ENCODE measurements at regions not wholly inside any gene's neighbourhood (a gene's known extent, or its start where the extent isn't known, plus 50 kb on each side); places are given as distances from the start of the nearest gene placed in this dataset.

DNA sequence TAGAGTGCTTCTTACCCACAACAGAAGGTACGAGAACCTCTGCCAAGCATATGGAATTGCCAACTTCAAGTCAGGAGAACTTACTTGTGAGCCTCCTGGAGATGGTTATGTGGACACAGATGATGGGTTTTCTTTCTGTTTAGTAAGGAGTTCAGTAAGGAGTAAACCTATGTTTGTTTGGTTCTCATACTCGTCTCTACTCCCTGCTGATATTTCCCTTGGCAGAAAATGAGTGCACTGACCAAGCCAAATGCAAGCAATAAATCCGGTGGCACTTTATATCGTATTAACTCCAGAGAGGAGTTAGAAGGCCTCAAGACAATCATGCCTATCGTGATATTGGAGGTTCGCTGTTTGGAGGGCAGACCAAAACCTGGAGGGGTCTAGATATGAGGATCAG is 83.2 kb upstream of the CYP1B1 start:
- FAIRE-seq = no peak

DNA sequence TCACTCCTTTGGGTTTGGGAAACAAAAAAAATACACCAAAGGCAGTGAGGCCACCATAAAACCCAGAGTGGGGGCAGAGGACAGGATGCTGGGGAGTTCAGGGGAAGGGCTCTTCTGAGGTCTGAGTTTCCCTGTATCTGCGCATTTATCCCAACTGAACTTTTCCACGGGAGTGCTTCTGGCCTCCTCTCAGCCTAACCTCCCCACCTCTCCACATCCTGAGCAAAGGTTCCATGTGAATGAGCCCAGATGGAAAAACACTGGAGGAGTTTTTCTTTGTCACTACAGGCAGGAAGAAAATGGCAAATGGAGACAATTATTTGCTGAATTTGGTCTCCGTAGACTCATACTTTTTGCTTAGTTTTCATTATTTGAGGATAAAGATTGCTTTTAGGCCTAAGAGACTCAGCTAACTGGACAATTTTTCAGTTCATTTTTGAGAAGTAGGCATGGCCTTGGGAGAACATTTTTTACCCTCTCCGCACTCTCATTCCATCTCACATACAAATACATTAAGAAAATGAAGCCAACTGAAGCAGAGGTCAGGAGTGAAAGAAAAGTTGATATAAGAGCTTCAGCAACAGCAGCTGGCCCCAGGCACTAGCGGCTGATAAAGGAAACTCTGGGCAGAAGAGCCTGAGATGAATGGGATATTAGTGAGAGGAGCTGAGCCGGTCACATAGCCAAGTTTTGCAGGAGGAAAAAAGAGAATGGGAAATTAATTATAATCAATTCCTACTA is 82.6 kb upstream of the CYP1B1 start:
- FAIRE-seq (no peak), DNase-seq (ENCODE audit: low read depth) (no peak)
- H3K4me3 ChIP-seq (ENCODE audit: insufficient read depth, low read depth, low read length) = no peak overlapping the region
- Mint-ChIP-seq H3K9me3 (ENCODE audit: unreplicated experiment) (no peaks in the 10 kb centered on the region), H3K36me3 (ENCODE audit: low read depth, unreplicated experiment) (no peaks in the 10 kb centered on the region), H3K4me1 (ENCODE audit: low read depth, unreplicated experiment) (peaks cover 26% of the 10 kb centered on the region), H3K27me3 (ENCODE audit: low read depth, unreplicated experiment) (peaks cover 3% of the 10 kb centered on the region), H3K4me3 (ENCODE audit: unreplicated experiment) (peak overlapping the region; percentile 7), H3K27ac (ENCODE audit: unreplicated experiment) (peak overlapping the region; percentile 9)
- H3K9ac ChIP-seq (ENCODE audit: low read length) = no peak overlapping the region
- no peak overlapping the region for H2AFZ ChIP-seq (ENCODE audit: low read depth, low read length)
- H3K27me3 ChIP-seq (ENCODE audit: insufficient read depth, low read length) = no peaks in the 10 kb centered on the region
- H3K27ac ChIP-seq (ENCODE audit: low read depth, low read length) = no peak overlapping the region
- H3K79me2 ChIP-seq (ENCODE audit: insufficient read depth, low read length) = no peaks in the 10 kb centered on the region
- H3K36me3 ChIP-seq (ENCODE audit: insufficient read depth, low read length) = no peaks in the 10 kb centered on the region
- H4K20me1 ChIP-seq (ENCODE audit: insufficient read depth, low read length) = no peaks in the 10 kb centered on the region
- H3K4me2 ChIP-seq (ENCODE audit: low read length) = no peak overlapping the region
- no peaks in the 10 kb centered on the region for H3K9me3 ChIP-seq (ENCODE audit: insufficient read depth, low read depth, low read length)
- H3K4me1 ChIP-seq (ENCODE audit: insufficient read depth, low read length) = no peaks in the 10 kb centered on the region
- TF ChIP-seq, protein P1, sequence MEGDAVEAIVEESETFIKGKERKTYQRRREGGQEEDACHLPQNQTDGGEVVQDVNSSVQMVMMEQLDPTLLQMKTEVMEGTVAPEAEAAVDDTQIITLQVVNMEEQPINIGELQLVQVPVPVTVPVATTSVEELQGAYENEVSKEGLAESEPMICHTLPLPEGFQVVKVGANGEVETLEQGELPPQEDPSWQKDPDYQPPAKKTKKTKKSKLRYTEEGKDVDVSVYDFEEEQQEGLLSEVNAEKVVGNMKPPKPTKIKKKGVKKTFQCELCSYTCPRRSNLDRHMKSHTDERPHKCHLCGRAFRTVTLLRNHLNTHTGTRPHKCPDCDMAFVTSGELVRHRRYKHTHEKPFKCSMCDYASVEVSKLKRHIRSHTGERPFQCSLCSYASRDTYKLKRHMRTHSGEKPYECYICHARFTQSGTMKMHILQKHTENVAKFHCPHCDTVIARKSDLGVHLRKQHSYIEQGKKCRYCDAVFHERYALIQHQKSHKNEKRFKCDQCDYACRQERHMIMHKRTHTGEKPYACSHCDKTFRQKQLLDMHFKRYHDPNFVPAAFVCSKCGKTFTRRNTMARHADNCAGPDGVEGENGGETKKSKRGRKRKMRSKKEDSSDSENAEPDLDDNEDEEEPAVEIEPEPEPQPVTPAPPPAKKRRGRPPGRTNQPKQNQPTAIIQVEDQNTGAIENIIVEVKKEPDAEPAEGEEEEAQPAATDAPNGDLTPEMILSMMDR (IDR thresholded peaks at IDR 0.05; ENCODE audit: insufficient read depth, low read depth, low read length) = no peak
- TF ChIP-seq EZH2 (IDR thresholded peaks at IDR 0.05; ENCODE audit: insufficient read depth, low read length) = no peak

More for the DNA sequence above, 83.2 kb upstream of the CYP1B1 start:
- Mint-ChIP-seq H3K27ac (ENCODE audit: unreplicated experiment) (no peak overlapping the region), H3K9me3 (ENCODE audit: unreplicated experiment) (no peaks in the 10 kb centered on the region), H3K4me1 (ENCODE audit: low read depth, unreplicated experiment) (peaks cover 24% of the 10 kb centered on the region), H3K27me3 (ENCODE audit: low read depth, unreplicated experiment) (peaks cover 7% of the 10 kb centered on the region), H3K4me3 (ENCODE audit: unreplicated experiment) (no peak overlapping the region), H3K36me3 (ENCODE audit: low read depth, unreplicated experiment) (peaks cover under 1% of the 10 kb centered on the region)
- DNase-seq (ENCODE audit: low read depth) = no peak
- Histone ChIP-seq H3K27me3 (ENCODE audit: insufficient read depth, low read length) (no peaks in the 10 kb centered on the region), H3K9ac (ENCODE audit: low read length) (no peak overlapping the region), H3K9me3 (ENCODE audit: insufficient read depth, low read depth, low read length) (no peaks in the 10 kb centered on the region), H2AFZ (ENCODE audit: low read depth, low read length) (no peak overlapping the region), H3K4me3 (ENCODE audit: insufficient read depth, low read depth, low read length) (no peak overlapping the region), H3K4me2 (ENCODE audit: low read length) (no peak overlapping the region), H3K79me2 (ENCODE audit: insufficient read depth, low read length) (no peaks in the 10 kb centered on the region), H3K4me1 (ENCODE audit: insufficient read depth, low read length) (no peaks in the 10 kb centered on the region), H4K20me1 (ENCODE audit: insufficient read depth, low read length) (no peaks in the 10 kb centered on the region), H3K36me3 (ENCODE audit: insufficient read depth, low read length) (no peaks in the 10 kb centered on the region), H3K27ac (ENCODE audit: low read depth, low read length) (no peak overlapping the region)
- no peak for TF ChIP-seq EZH2 (IDR thresholded peaks at IDR 0.05; ENCODE audit: insufficient read depth, low read length)
- TF ChIP-seq, protein P1 (IDR thresholded peaks at IDR 0.05; ENCODE audit: insufficient read depth, low read depth, low read length) = no peak

DNA sequence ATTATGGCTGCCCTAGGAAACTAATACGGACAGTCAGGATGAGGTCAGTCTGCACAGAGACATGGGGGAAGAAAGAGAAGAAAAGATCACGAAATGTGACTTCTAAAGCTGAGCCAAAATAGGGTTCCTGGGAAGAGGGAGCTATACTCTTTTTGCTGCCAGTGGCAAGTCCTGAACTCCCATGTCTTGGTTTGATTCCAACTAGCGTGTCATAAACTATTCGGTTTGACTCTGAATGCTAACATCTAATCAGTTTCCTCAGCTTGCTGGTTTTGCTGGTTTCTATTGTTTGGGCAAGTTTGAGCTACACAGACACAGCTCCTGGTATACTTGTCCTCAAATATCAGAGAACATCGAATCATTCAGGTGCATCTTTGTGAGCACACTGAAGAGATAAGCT is 80.5 kb upstream of the CYP1B1 start:
- H3K4me1 Mint-ChIP-seq (ENCODE audit: low read depth, unreplicated experiment) = peaks cover 25% of the 10 kb centered on the region
- H3K79me2 ChIP-seq (ENCODE audit: insufficient read depth, low read length) = no peaks in the 10 kb centered on the region
- H4K20me1 ChIP-seq (ENCODE audit: insufficient read depth, low read length) = no peaks in the 10 kb centered on the region
- peak overlapping the region; percentile 8 for H3K27ac Mint-ChIP-seq (ENCODE audit: unreplicated experiment)
- peaks cover 2% of the 10 kb centered on the region for H3K27me3 Mint-ChIP-seq (ENCODE audit: low read depth, unreplicated experiment)
- H3K27me3 ChIP-seq (ENCODE audit: insufficient read depth, low read length) = no peaks in the 10 kb centered on the region
- no peak overlapping the region for H3K4me3 Mint-ChIP-seq (ENCODE audit: unreplicated experiment)
- no peak overlapping the region for H3K9ac ChIP-seq (ENCODE audit: low read length)
- H3K27ac ChIP-seq (ENCODE audit: low read depth, low read length) = no peak overlapping the region
- H3K4me3 ChIP-seq (ENCODE audit: insufficient read depth, low read depth, low read length) = no peak overlapping the region
- H2AFZ ChIP-seq (ENCODE audit: low read depth, low read length) = no peak overlapping the region
- H3K9me3 Mint-ChIP-seq (ENCODE audit: unreplicated experiment) = peaks cover 2% of the 10 kb centered on the region
- FAIRE-seq (no peak), DNase-seq (ENCODE audit: low read depth) (no peak)
- H3K36me3 Mint-ChIP-seq (ENCODE audit: low read depth, unreplicated experiment) = no peaks in the 10 kb centered on the region
- no peaks in the 10 kb centered on the region for H3K36me3 ChIP-seq (ENCODE audit: insufficient read depth, low read length)
- no peaks in the 10 kb centered on the region for H3K9me3 ChIP-seq (ENCODE audit: insufficient read depth, low read depth, low read length)
- TF ChIP-seq EZH2 (IDR thresholded peaks at IDR 0.05; ENCODE audit: insufficient read depth, low read length) = no peak
- TF ChIP-seq, protein P1 (IDR thresholded peaks at IDR 0.05; ENCODE audit: insufficient read depth, low read depth, low read length) = no peak
- H3K4me1 ChIP-seq (ENCODE audit: insufficient read depth, low read length) = no peaks in the 10 kb centered on the region
- H3K4me2 ChIP-seq (ENCODE audit: low read length) = no peak overlapping the region
